WTC11 (cell line): ENCODE measurements at regions not wholly inside any gene's neighbourhood (a gene's known extent, or its start where the extent isn't known, plus 50 kb on each side); places are given as distances from the start of the nearest gene placed in this dataset.
A peak's percentile ranks its signal among the peaks of the same experiment; 100 is the strongest.

Experiments
- ATAC-seq: fragments of 200-7000 bp; cut with Tn5 transposase; 2 replicates; pipeline ENCODE4 v1.10.0; 2021; ENCODE audit warnings: mild to moderate bottlenecking, moderate library complexity
- CTCF ChIA-PET: fragments of 300-600 bp; sonication (Branson Sonifier 250); formaldehyde crosslinking; loops from one replicate; lab custom pipeline; 2021; ENCODE audit warnings: antibody characterized with exemption; lab: Charles Lee
- POLR2A ChIA-PET: fragments of 350-600 bp; sonication (Branson Sonifier 250); formaldehyde crosslinking; loops from one replicate; lab custom pipeline; 2021; ENCODE audit warnings: antibody characterized with exemption; lab: Charles Lee
- DNase-seq: peaks from one replicate; pipeline ENCODE4 v3.0.0; 2021; ENCODE audit warnings: low spot score
- H3K27ac Mint-ChIP-seq: 2 replicates; pipeline ENCODE4 v1.8.0; 2021; ENCODE audit warnings: mixed read lengths
- H3K27me3 Mint-ChIP-seq: 2 replicates; pipeline ENCODE4 v1.8.0; 2021; ENCODE audit warnings: low read depth, mild to moderate bottlenecking, moderate library complexity, mixed read lengths
- H3K36me3 Mint-ChIP-seq: 2 replicates; pipeline ENCODE4 v1.8.0; 2021; ENCODE audit warnings: mixed read lengths
- H3K4me1 Mint-ChIP-seq: 2 replicates; pipeline ENCODE4 v1.8.0; 2022; ENCODE audit warnings: mixed read lengths
- H3K4me3 Mint-ChIP-seq: 2 replicates; pipeline ENCODE4 v1.8.0; 2021; ENCODE audit warnings: mild to moderate bottlenecking, moderate library complexity, mixed read lengths
- H3K9me3 Mint-ChIP-seq: 2 replicates; pipeline ENCODE4 v1.8.0; 2021; ENCODE audit warnings: mixed read lengths
- ATF1 ChIP-seq: sonication (generic); formaldehyde crosslinking; IDR thresholded peaks from 2 replicates; pipeline ENCODE4 v1.8.1; 2023; ENCODE audit warnings: mild to moderate bottlenecking, moderate library complexity, missing genetic modification reagents
- EMX1 ChIP-seq: fragments of 250-450 bp; sonication (Bioruptor Pico); IDR thresholded peaks from 2 replicates; pipeline ENCODE4 v1.8.0; 2021; ENCODE audit warnings: mild to moderate bottlenecking
- FOXP1 ChIP-seq: sonication (generic); formaldehyde crosslinking; IDR thresholded peaks from 2 replicates; pipeline ENCODE4 v1.8.0; 2022; ENCODE audit warnings: missing genetic modification reagents, mild to moderate bottlenecking, moderate library complexity, borderline replicate concordance
- GABPB1 ChIP-seq: sonication (generic); formaldehyde crosslinking; IDR thresholded peaks from 2 replicates; pipeline ENCODE4 v1.8.1; 2023; ENCODE audit warnings: mild to moderate bottlenecking, missing genetic modification reagents
- GTF2I ChIP-seq: fragments of 250-450 bp; sonication (Bioruptor Pico); conservative IDR thresholded peaks from 2 replicates; pipeline ENCODE4 v1.4.0; 2021; ENCODE audit warnings: mild to moderate bottlenecking
- KAT7 ChIP-seq: sonication (generic); formaldehyde crosslinking; IDR thresholded peaks from 2 replicates; pipeline ENCODE4 v1.8.1; 2023; ENCODE audit warnings: missing genetic modification reagents, mild to moderate bottlenecking, borderline replicate concordance
- NR3C1 ChIP-seq: sonication (generic); formaldehyde crosslinking; conservative IDR thresholded peaks from 2 replicates; pipeline ENCODE4 v1.8.1; 2023; ENCODE audit warnings: low read depth, mild to moderate bottlenecking, missing genetic modification reagents
- PRRX2 ChIP-seq: fragments of 250-450 bp; sonication (Bioruptor Pico); IDR thresholded peaks from 2 replicates; pipeline ENCODE4 v1.8.0; 2021; ENCODE audit warnings: mild to moderate bottlenecking
- TP53 ChIP-seq: sonication (generic); formaldehyde crosslinking; IDR thresholded peaks from 2 replicates; pipeline ENCODE4 v1.8.1; 2023; ENCODE audit warnings: mild to moderate bottlenecking, missing genetic modification reagents
- ZNF219 ChIP-seq: sonication (generic); formaldehyde crosslinking; IDR thresholded peaks from 2 replicates; pipeline ENCODE4 v1.8.0; 2023; ENCODE audit warnings: missing genetic modification reagents, mild to moderate bottlenecking, borderline replicate concordance
- ZNF396 ChIP-seq: fragments of 250-450 bp; sonication (Bioruptor Pico); IDR thresholded peaks from 2 replicates; pipeline ENCODE4 v1.8.0; 2021; ENCODE audit warnings: mild to moderate bottlenecking, moderate library complexity, borderline replicate concordance
- TF ChIP-seq, protein P1 (sequence below): sonication (generic); formaldehyde crosslinking; IDR thresholded peaks from 2 replicates; pipeline ENCODE4 v1.8.1; 2023; ENCODE audit warnings: mild to moderate bottlenecking, missing genetic modification reagents
- TF ChIP-seq, protein P2 (sequence below): sonication (generic); formaldehyde crosslinking; IDR thresholded peaks from 2 replicates; pipeline ENCODE4 v1.8.1; 2022; ENCODE audit warnings: mild to moderate bottlenecking, missing genetic modification reagents, moderate library complexity, borderline replicate concordance
- TF ChIP-seq, protein P3 (sequence below): sonication (generic); formaldehyde crosslinking; IDR thresholded peaks from 2 replicates; pipeline ENCODE4 v1.8.0; 2022; ENCODE audit warnings: mild to moderate bottlenecking, missing genetic modification reagents

DNA sequence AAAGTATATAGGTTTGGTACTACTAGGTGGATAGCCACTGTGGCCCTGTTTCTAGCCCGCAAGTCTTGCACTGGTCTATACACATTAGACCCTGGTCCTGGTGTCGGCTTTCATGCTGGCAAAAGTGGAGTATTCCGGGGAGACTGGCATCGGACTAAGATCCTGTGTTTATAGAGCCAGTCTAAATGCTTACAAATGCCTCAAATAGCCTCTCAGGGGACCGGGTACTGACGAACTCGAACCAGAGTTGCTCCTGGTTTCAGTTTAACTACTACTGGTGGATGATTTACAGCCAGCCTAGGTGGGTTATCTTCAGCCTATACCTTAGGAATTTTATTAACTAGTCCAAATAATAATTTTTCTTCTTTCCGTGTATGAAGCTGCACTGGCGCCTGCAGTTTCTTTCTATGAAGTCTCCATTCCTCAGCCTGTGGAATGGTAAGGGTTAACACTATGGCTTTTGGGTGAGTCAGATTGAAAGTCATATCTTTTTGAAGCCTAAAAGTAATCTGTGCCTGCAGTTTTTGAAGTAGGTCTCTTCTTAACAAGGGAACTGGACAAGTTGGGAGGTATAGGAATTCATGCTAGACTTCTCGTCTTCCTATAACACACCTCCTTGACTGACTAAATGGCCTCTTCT, 51.3 kb downstream of the OR10H4 start:
- Mint-ChIP-seq H3K4me1 (peaks cover 4% of the 10 kb centered on the region; the same call in 1 of the 2 replicates), H3K9me3 (peaks cover 79% of the 10 kb centered on the region), H3K27ac (no peak overlapping the region), H3K36me3 (peaks cover 32% of the 10 kb centered on the region), H3K4me3 (no peak overlapping the region), H3K27me3 (peaks cover 17% of the 10 kb centered on the region)
- CTCF ChIA-PET, result no interaction called here
- DNase-seq (no peak), ATAC-seq (no peak)
- TF ChIP-seq KAT7 (CRISPR knock-in tag) (no peak), GTF2I (CRISPR knock-in tag) (no peak), TP53 (no peak), FOXP1 (CRISPR knock-in tag) (no peak), PRRX2 (CRISPR knock-in tag) (no peak), NR3C1 (CRISPR knock-in tag) (no peak)
- TF ChIP-seq, protein P1, sequence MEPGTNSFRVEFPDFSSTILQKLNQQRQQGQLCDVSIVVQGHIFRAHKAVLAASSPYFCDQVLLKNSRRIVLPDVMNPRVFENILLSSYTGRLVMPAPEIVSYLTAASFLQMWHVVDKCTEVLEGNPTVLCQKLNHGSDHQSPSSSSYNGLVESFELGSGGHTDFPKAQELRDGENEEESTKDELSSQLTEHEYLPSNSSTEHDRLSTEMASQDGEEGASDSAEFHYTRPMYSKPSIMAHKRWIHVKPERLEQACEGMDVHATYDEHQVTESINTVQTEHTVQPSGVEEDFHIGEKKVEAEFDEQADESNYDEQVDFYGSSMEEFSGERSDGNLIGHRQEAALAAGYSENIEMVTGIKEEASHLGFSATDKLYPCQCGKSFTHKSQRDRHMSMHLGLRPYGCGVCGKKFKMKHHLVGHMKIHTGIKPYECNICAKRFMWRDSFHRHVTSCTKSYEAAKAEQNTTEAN (CRISPR knock-in tag), result no peak
- POLR2A ChIA-PET, result no interaction called here

DNA sequence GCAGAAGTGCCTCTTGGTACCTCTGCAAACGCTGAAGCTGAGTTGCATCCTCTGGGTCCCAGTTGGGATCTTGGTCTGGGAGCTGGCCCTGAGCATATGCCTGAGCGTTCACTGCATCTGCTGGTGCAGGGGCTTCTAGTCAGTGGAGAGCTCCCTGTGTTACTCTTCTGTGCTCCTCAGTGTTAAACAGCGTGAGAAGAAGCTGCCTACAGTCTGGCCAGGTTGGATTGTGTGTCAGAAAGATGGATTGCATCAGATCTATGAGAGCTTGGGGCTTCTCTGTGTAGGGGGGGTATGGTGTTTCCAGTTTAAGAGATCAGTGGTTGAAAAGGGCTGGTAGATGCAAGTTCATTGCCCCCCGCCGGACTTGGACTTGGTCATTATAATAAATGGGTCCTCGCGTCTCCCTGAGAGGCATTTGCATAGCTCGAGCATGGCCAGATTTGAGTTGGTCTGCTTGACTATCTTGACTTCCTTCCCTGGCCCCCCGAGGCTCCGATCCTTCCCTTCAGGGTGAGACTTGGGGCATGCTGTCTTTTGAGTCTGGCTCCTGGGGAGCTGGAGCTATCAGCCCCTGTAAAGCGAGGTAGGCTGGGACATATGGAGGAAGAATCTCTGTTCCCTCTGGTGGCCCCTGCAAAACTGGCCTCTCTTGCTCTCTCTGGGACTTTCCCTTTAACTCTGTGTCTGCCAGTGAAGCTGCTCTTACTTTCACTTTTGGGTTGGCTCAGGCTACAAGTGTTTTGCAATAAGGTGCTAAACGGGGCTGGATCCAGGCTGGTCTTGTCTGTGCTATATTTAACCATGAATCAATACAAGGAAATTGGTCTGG, 52.9 kb downstream of the OR10H4 start:
- CTCF ChIA-PET, result interaction anchor here (0.6 to 1.0 kb wide), 2 partner anchors 40 to 203 kb away, joined by 3 to 4 read pairs; no protein-coding TSS in a partner anchor
- Mint-ChIP-seq H3K36me3 (peaks cover 27% of the 10 kb centered on the region), H3K4me3 (no peak overlapping the region), H3K9me3 (peaks cover 72% of the 10 kb centered on the region), H3K27ac (no peak overlapping the region), H3K27me3 (peaks cover 11% of the 10 kb centered on the region), H3K4me1 (peaks cover 4% of the 10 kb centered on the region; the same call in 1 of the 2 replicates)
- POLR2A ChIA-PET, result interaction anchor here (1.1 kb wide), 1 partner anchor 75 kb away, joined by 3 read pairs; the partner anchor contains the start of gene TPM4
- DNase-seq (no peak), ATAC-seq (no peak)
- TF ChIP-seq EMX1 (CRISPR knock-in tag), result no peak
- peak; percentile 38; the same call in 1 of the 2 replicates for TF ChIP-seq GABPB1

DNA sequence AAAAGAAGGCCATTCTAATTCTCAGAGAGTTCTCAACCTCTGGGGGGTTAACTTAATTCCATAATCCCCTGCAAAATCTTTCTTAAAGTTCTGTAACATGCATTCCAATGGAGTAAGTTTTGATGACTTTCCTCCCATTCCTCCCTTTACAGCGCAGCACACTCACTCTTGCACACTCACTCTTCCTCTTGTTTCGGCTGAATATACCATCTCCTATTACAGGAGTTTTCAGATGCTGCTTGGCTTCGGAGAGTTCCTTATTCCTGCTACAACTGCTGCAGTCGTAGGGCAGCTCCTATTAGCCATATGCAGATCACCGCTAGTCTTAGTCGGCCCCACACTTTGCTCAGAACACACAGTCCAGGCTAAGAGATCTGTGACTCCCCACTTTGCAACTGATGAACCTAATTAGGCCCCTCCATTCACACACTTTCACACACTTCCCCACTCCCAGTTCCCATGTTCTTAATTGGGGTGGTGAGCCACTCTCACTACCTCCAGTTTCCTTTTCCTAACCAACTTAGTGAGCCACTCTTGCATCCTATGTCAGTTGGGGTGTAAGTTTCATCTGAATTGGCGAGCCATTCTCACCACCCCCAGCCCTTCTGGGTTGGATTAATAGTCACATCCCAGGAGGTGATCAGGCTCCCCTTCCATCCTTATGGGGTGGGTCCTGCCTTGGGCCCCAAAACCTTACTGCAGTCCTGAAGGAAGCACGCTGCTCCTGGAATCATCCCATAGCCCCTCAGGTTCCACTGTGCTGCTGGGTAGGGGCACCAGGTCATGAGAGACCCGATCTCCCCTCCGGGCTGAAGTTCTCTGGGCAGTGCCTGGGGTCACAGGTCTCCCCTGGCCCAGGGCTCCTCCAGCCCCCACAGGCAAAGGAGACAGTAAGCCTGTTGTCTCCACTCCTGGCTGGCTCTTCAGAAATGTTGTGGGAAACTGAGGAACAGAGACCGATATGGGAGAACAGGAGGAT, 53.9 kb downstream of the OR10H4 start:
- Mint-ChIP-seq H3K27me3 (peaks cover 10% of the 10 kb centered on the region), H3K4me1 (peaks cover 4% of the 10 kb centered on the region; the same call in 1 of the 2 replicates), H3K36me3 (peaks cover 23% of the 10 kb centered on the region), H3K27ac (no peak overlapping the region), H3K4me3 (no peak overlapping the region), H3K9me3 (peaks cover 64% of the 10 kb centered on the region)
- ChIA-PET POLR2A (interaction anchor here (1.1 kb wide), 1 partner anchor 74 kb away, joined by 3 read pairs; the partner anchor contains the start of gene TPM4), CTCF (interaction anchor here (0.6 to 1.2 kb wide), 2 partner anchors 60 to 204 kb away, joined by 3 to 4 read pairs; no protein-coding TSS in a partner anchor)
- TF ChIP-seq, protein P2, sequence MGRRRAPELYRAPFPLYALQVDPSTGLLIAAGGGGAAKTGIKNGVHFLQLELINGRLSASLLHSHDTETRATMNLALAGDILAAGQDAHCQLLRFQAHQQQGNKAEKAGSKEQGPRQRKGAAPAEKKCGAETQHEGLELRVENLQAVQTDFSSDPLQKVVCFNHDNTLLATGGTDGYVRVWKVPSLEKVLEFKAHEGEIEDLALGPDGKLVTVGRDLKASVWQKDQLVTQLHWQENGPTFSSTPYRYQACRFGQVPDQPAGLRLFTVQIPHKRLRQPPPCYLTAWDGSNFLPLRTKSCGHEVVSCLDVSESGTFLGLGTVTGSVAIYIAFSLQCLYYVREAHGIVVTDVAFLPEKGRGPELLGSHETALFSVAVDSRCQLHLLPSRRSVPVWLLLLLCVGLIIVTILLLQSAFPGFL (CRISPR knock-in tag), result no peak
- TF ChIP-seq ATF1 (CRISPR knock-in tag) (no peak), ZNF219 (no peak), ZNF396 (CRISPR knock-in tag) (no peak)
- TF ChIP-seq, protein P3, sequence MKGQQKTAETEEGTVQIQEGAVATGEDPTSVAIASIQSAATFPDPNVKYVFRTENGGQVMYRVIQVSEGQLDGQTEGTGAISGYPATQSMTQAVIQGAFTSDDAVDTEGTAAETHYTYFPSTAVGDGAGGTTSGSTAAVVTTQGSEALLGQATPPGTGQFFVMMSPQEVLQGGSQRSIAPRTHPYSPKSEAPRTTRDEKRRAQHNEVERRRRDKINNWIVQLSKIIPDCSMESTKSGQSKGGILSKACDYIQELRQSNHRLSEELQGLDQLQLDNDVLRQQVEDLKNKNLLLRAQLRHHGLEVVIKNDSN, result no peak
- ATAC-seq (no peak), DNase-seq (no peak)
